GM18873 (cell line): ENCODE measurements at regions not wholly inside any gene's neighbourhood (a gene's known extent, or its start where the extent isn't known, plus 50 kb on each side); places are given as distances from the start of the nearest gene placed in this dataset.
"Not testable (repeated sequence)": the region's sequence is repeated elsewhere in the genome, so short reads cannot be mapped to it uniquely, and the experiment has no call there.

Experiments used
- ATAC-seq: cut with Tn5 transposase; IDR thresholded peaks from one replicate; pipeline ENCODE4 v1.9.1; 2021; ENCODE audit warnings: mild to moderate bottlenecking, moderate library complexity, moderate number of reproducible peaks; ENCODE audit not compliant: unreplicated experiment, low FRiP score

DNA sequence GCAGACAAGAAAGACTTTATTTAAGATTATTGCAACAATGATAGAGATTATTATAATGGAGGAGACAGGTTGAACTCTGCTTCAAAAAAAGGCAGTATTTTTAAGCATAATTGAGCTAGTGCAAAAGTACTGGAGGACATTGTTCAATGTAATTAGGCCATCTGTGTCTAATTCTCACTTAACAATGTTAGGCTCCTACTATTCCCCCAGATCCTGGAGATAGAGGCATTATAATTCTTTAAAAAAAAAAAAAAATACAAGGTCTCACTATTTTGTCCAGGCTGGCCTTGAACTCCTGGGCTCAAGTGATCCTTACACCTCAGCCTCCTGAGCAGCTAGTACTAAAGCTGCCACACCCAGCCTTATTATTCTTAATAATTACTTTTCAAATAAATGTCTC, 193.4 kb upstream of the NUDT12 start:
- no peak for ATAC-seq

DNA sequence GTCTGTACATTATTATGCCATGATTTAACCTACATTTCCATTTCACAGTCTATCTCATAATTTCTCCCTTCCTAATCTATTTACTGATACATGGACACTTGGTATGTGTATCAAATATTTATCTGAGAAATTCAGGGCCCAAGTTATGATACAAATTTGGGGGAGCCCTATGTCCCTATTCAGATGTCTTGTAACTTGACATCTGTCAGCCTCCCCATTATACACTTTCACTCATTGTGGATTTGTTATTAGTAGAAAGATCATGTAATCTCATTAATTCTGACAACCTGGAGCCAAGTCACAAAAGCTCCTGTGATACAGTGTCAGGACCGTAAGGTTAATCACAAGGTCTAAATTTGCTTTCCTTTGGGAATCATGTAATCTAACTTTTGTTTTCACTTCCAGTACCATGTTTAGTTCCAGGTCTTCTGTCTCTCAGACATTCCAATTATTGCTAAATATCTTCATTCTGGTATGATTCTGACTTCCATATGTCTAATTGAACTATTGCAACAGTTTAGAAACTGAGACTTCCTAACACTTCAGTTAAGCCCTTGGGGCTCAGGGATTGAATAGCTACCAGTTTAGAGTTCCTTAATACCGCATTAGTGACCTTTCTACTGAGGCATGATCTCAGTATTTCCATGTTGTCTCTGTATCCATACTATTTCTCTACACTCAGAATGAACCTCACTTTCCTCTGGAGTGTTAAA, 182.9 kb upstream of the NUDT12 start:
- ATAC-seq: no peak

DNA sequence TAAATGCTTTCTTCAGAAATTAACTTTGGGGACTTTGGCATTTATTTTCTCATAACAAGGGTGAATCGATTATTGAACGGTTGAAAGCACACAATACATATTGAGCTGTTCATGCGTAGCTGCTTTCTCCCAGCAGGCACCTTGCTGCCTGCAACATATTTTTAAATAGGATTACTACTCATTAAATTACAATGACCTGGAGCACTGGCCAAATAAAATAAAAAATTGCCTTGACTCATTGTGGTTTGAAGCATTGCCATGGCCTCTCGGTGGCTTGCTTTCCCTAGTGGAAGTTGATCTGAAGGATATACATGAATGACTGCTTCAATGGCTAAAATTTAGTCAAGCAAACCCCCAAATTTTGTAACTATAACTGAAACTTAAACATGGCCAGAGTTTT, 181.6 kb upstream of the NUDT12 start:
- no peak for ATAC-seq

DNA sequence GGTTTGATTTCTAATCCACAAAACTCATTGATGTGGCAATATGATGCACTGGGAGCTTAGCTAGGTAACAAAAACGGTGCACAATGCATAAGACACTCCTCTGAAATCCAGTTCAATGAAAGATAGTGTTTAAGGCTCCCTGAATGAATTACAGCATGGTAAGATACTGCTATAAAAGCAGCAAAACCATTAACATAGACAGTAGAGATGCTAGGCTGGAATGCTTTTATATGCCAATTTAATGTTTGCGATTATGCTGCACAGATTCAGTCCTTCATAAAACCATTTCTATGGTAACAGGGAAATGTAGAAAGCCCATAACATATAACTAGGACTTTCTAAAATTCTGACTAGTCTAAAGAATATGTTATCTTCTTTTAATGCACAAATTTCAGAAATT, 180.8 kb upstream of the NUDT12 start:
- ATAC-seq: no peak

DNA sequence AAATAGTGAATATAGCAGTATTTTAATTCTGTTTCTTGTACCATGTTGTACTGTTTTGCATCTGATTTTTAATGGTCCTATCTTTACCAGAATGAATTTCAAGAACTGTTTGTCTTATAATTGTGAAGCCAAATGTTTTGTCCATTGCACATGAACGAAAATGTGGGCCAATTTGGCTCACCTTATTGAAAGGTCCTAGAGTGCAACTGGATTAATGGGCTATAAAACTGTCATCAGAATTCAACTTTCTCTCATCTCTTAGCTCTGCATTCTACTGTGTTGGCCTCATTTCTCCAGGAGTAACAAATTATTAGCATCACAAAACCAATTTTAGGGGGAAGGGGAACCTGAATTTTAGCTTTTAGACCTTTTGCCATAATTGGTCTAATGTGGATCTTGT, 179.4 kb upstream of the NUDT12 start:
- ATAC-seq: no peak

DNA sequence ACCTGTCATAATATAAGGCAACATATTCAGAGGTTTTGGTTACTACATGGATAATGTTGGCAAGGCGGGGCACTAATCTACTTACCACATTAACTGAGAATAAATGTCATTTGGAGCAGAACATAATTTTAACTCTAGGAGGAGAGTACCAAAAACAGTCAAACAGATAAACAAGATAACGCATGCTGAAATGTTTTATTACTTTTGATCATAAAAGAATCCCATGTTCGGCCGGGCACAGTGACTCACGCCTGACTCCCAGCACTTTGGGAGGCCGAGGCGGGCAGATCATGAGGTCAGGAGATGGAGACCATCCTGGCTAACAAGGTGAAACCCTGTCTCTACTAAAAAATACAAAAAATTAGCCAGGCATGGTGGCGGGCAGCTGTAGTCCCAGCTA, 173.8 kb upstream of the NUDT12 start:
- not testable (repeated sequence) for ATAC-seq

DNA sequence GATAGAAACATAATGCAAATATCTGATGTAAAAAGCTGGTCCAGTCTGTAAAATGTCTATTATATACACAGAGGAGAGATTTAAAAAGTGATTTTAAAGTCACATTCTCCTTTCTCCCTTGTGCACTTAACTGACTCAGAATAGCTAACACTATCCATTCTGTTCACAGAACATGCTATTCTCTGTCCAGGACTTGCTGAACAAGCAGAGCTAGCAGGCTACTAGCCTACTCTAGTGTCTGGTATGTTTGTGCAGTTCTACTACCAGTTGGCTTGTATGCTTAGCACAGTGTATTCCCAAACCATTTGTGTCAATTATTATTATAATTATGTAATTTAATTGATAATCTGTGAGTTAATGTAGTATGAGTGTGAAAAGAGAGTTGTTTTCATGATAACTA, 161.7 kb upstream of the NUDT12 start:
- ATAC-seq: no peak

DNA sequence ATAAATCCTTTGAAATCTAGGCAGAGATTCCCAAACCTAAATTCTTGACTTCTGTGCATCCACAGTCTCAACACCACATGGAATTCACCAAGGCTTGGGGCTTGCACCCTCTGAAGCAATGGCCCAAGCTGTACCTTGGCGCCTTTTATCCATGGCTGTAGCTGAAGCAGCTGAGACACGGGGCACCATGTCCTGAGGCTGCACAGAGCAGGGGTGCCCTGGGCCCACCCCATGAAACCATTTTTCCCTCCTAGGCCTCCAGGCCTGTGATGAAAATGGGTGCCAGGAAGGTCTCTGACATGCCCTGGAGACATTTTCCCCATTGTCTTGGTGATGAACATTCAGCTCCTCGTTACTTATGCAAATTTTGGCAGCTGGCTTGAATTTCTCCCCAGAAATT, 158.6 kb upstream of the NUDT12 start:
- no peak for ATAC-seq

DNA sequence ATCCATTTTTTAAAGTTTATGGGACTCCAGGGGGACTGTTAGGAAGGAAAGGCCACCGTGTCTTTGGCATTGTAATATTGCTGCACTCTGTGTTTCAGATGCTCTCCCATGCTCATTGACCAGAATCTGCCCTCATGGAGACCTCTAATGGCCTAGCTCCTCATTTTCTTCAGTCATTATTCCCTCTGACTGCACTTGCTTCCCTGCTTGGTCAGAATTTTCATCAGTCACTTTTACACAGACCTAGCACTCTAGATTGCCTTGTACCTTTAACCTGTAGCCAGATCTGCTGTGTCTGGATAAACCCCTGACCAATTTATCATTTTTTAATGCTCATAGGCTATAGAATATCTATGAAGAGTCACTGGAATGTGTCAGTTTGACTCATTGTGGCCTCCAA, 155.5 kb upstream of the NUDT12 start:
- ATAC-seq: no peak

DNA sequence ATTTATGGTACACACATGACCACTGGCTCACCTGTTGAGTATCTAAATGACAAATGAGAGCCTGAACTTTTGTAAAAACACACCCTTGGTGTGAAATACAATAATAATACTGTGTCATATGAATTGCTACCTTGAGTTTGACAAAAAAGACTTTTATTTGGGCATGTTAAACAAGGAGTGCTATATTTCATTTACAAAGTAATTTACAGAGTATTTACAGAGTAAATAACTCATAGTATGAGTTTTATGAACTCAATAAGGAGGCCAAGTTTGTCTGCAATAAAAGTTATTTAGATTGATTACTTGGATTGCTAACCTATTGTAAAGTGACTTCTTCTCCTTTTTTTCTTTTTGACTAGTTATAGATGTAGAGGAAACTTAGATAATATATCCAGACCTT, 146.0 kb upstream of the NUDT12 start:
- no peak for ATAC-seq

DNA sequence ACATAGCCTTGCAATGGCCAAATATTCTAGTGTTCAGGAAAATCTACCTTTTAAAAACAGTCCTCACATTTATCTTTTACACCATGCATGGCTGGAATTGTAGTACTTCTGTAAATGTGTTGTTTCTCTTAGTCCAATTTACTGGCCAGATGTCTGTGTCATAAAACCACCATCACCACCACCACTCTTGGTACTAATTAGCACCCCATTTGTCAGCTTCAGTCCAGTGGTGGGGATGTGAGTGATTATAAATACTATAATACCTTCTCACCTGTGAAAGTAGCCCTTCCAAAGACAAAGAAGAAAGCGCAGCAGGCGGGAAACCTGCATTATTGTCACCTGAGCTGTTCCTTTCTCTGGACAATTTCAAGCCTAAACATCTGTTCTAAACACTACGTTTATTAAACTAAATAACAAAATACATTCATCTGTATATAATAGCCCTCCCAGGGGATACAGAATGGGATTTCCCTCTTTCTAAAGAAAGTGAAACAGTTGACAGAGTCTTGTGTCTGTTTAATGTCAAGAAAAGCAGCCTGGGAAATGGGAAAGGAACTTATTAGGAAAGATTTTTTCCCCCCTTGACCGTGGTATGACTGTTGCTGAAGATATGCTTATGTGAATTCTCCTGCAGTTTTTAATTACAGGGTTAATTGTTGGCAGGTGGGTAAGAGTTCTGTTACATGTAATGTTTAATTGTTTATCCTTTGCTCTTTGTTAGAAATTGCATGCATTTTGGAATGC, 144.5 kb upstream of the NUDT12 start:
- ATAC-seq: no peak

DNA sequence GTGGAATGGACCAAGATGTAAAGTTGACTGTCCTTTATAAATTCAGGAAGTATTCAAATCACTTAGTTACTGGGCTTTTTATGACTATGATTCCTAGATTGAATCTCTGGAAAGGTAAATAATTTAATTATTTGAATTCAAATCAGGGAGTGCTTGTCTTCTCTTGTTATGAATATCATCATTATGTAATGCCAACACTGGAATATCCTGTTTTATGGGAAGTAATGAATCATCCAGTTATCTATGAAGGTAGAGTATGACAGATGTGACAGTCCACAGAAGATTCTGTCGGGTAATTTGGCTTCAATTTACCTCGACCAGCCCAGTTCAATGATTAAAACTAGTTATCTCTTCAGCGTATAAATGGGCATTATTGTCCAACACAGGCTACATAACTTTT, 141.0 kb upstream of the NUDT12 start:
- ATAC-seq: no peak

DNA sequence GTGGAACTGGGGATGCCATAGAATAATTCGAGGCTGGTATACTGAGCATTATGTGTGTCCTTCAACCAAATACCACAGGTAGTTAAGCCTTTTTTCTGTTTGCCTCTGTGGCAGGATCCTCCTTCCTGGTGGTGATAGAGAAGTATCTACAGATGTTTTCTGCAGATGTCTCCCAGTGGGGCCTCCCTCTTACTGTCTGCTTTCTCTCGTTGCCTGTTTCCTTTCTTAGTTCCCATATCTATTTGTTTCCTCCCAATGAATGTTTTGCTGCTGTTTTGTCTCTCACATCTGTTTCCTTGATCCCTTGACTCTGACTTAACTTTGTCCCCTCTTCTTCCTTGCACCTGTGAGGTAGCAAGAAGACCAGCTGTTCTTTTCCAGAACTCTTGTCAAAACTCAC, 130.9 kb upstream of the NUDT12 start:
- ATAC-seq: no peak

DNA sequence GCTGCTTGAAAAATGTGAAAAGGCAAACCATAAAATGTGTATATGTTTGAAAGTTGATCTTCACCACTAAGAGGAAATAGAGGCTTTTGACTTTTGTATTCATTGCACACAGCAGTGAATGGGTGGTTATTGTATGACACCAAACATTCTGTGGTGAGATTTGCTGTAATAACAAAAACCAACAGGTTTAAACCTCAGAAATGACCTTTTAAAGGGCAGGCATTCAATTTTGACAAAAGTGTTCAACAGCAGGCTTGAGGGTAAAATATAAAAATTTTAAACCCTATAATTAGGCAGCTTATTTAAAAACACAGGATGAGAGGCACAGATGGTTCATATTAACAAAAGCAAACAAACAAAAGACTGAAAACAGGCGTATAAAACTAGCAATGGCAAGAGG, 128.1 kb upstream of the NUDT12 start:
- no peak for ATAC-seq

DNA sequence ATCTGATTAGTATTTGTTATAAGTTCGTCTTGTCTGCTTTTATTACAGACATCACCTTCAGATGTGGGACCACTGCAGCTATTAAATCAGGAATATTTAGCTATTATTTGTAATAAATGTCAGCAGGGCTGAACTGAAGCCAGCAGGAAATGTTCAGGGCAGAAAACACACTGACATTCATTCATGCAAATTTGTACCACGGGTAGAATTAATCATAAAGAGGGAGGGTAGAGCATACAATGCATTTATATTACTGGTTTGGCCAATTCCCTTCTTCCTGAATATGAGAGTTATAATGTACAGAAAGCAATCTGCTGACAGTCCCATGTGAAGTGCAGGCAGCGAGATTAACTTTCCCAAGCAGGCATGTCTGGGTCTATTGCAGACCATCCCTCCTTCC, 117.3 kb upstream of the NUDT12 start:
- ATAC-seq: no peak

DNA sequence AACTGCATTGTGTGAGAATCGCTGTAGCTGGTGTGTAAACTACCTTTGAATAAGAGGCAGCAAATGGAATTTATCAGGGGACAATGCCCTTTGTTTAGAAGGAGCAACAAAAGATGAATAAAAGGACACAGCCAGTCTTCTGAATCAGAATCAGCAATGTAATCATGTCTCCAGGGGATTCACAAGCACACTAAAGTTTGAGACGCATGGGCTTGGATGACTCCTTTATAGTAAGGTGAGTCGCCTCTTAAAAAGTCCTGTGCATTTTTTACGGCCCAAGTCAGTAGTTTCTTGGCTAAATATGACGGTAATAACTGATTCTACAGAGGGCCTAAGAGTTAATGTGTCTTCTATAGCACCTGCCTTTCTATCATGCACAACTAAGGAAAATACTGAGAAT, 113.6 kb upstream of the NUDT12 start:
- not testable (repeated sequence) for ATAC-seq

DNA sequence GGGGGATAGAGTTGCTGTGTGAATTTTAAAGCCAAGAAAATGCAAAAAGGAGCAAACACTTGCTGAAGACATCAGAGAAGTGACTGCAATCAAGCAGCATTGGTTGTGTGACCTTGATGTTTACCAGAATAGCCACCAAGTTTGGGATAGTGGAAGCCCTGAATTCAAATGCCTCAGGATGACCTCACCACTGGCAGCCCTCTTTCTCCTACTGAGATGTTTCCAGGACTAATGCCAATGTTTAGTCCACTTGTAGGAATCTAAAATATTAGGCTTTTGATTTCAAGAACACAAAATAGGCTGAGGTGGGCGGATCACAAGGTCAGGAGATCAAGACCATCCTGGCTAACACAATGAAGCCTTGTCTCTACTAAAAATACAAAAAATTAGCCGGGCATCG, 112.2 kb upstream of the NUDT12 start:
- no peak for ATAC-seq

DNA sequence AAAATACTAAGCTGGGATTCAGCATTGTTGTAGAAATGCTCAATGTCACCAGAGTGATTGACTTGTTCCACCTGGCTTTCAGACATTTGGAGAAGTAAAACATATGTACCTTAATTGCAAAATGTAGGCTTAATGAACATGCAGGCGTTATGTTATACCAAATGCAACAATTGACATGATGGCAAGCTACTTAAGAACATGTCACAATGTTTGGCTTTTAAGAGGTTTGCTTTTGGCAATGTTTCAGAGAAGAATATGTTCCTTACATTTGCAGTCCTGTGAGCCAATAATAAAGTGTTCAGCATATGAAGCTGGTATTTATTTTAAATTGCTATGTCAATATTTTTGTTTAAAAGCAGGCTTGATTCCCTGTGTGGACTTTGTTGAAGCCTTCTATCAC, 111.7 kb upstream of the NUDT12 start:
- ATAC-seq: no peak

DNA sequence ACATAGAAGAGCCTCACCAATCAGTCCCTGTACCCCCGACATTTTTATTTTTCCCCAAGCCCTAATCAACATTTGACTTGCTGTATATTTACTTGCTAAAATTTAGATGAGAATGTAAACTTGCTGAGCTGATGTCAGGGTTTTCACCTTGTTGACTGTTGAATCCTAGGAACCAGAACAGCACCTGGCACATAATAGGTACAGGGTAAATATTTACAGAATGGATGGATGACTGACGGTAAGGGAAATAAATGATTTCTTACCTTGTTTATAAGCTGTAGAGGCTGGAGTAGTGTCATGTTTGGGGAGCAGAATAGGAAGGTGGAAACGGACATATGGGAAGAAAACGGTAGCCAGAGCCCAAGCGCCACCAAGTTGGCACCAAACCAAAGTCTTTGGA, 107.0 kb upstream of the NUDT12 start:
- no peak for ATAC-seq

DNA sequence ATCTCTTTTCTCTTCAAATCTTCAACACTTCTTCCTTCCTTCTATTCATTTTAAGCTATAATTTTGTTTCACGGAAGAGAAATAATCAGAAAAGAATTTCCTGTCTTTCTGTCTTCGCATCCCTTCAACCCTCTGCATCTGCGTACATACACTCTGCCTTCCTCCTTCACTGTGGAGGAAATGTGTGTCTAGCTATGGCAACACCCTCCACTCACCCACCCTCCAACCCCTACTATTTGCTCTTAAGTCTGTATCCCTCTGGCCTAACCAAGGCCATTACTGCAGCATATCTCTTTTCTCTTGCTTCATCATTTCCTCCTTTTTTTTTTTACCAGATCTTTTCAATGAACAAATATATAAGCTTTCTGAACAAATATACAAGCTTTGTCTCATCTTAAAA, 105.7 kb upstream of the NUDT12 start:
- no peak for ATAC-seq

DNA sequence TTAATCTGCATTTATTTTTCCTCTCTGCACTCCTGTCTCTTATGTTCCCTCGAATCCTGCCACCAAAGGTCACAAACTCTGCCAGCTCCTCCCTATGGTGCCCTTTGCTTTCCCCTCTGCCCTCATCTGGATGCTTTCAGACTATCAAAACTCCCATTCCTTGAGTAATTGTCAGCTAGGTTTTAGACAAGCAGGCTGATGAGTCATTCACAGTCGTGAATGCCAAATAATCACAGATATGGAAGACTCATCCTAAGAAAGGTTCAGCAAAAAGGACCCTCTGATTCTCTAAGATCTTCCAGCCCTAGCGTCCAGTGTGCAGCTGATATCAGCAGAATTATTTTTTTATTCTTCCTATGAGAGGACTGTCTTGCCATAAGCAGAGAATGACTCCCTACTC, 104.5 kb upstream of the NUDT12 start:
- ATAC-seq: no peak

DNA sequence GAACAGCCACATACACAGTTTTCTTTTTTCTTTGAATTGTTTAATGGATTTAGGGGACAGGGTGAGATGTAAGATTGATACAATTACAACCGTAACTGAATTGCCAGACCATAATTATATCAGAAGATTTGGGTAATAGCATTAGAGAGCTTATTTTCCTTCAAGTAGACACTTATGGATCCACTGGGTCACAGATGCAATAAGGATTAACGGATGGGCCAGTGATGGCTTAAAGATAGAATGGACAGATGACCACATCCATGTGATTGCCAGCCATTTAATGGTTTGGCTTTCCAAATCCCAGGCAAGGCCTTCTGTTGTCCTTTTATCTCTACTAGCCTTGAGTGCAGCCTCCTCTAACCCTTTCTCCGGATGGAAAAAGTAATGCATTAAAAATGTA, 94.7 kb upstream of the NUDT12 start:
- ATAC-seq: no peak
